H9 (cell line): ENCODE measurements at regions not wholly inside any gene's neighbourhood (a gene's known extent, or its start where the extent isn't known, plus 50 kb on each side); places are given as distances from the start of the nearest gene placed in this dataset.

Experiments used
- DNase-seq: peaks from one replicate; pipeline ENCODE4 v3.0.0-alpha.2; 2017
- H2AFZ ChIP-seq: one replicate; pipeline ENCODE4 v1.6.1; 2013; ENCODE audit warnings: mild to moderate bottlenecking, low read length, control low read depth, moderate library complexity
- H2AK5ac ChIP-seq: 2 replicates; pipeline ENCODE4 v1.6.1; 2013; ENCODE audit warnings: low read length, control low read depth, mixed read lengths; ENCODE audit not compliant: insufficient read length
- H2BK120ac ChIP-seq: one replicate; pipeline ENCODE4 v1.6.1; 2013; ENCODE audit warnings: low read depth, mild to moderate bottlenecking, low read length, control low read depth, inconsistent platforms; ENCODE audit not compliant: poor library complexity, severe bottlenecking
- H2BK12ac ChIP-seq: 2 replicates; pipeline ENCODE4 v1.6.1; 2013; ENCODE audit warnings: low read length, control low read depth, mixed read lengths, low read depth; ENCODE audit not compliant: insufficient read length
- H2BK15ac ChIP-seq: 2 replicates; pipeline ENCODE4 v1.6.1; 2013; ENCODE audit warnings: low read depth, low read length, control low read depth
- H2BK20ac ChIP-seq: one replicate; pipeline ENCODE4 v1.6.1; 2013; ENCODE audit warnings: low read depth, mild to moderate bottlenecking, low read length, control low read depth, inconsistent platforms; ENCODE audit not compliant: poor library complexity, severe bottlenecking
- H2BK5ac ChIP-seq: 2 replicates; pipeline ENCODE4 v1.6.1; 2013; ENCODE audit warnings: low read length, control low read depth, mixed read lengths; ENCODE audit not compliant: insufficient read length
- H3K14ac ChIP-seq: 2 replicates; pipeline ENCODE4 v1.6.1; 2013; ENCODE audit warnings: low read length, control low read depth; ENCODE audit not compliant: insufficient read depth
- H3K18ac ChIP-seq: 2 replicates; pipeline ENCODE4 v1.6.1; 2013; ENCODE audit warnings: low read depth, mild to moderate bottlenecking, mixed read lengths, low read length, control low read depth; ENCODE audit not compliant: insufficient read length
- H3K23ac ChIP-seq: 2 replicates; pipeline ENCODE4 v1.6.1; 2013; ENCODE audit warnings: low read length, control low read depth, mixed read lengths, low read depth; ENCODE audit not compliant: insufficient read length
- H3K23me2 ChIP-seq: 2 replicates; pipeline ENCODE4 v1.6.1; 2013; ENCODE audit warnings: low read depth, mild to moderate bottlenecking, mixed read lengths, low read length, control low read depth; ENCODE audit not compliant: insufficient read length, poor library complexity, severe bottlenecking
- H3K27ac ChIP-seq: 2 replicates; pipeline ENCODE4 v1.5.1; 2013; ENCODE audit warnings: low read length, control low read depth, mixed read lengths, low read depth; ENCODE audit not compliant: insufficient read length
- H3K27me3 ChIP-seq: 2 replicates; pipeline ENCODE4 v1.6.1; 2013; ENCODE audit warnings: low read length, control low read depth, inconsistent platforms; ENCODE audit not compliant: insufficient read depth
- H3K4ac ChIP-seq: 2 replicates; pipeline ENCODE4 v1.6.1; 2013; ENCODE audit warnings: low read depth, mild to moderate bottlenecking, control low read depth, inconsistent platforms, low read length, moderate library complexity
- H3K4me1 ChIP-seq: 2 replicates; pipeline ENCODE4 v1.6.1; 2013; ENCODE audit warnings: low read length, control low read depth, inconsistent platforms; ENCODE audit not compliant: insufficient read depth
- H3K4me2 ChIP-seq: 2 replicates; pipeline ENCODE4 v1.6.1; 2013; ENCODE audit warnings: low read length, control low read depth, mixed read lengths; ENCODE audit not compliant: insufficient read length, insufficient read depth
- H3K56ac ChIP-seq: 2 replicates; pipeline ENCODE4 v1.6.1; 2013; ENCODE audit warnings: low read depth, mild to moderate bottlenecking, mixed read lengths, low read length, control low read depth; ENCODE audit not compliant: insufficient read length
- H3K79me1 ChIP-seq: 2 replicates; pipeline ENCODE4 v1.6.1; 2013; ENCODE audit warnings: low read depth, mild to moderate bottlenecking, moderate library complexity, low read length, control low read depth, inconsistent platforms; ENCODE audit not compliant: insufficient read depth, poor library complexity, severe bottlenecking
- H3K79me2 ChIP-seq: 2 replicates; pipeline ENCODE4 v1.6.1; 2013; ENCODE audit warnings: low read length, control low read depth, inconsistent platforms; ENCODE audit not compliant: insufficient read depth
- H3K9ac ChIP-seq: 2 replicates; pipeline ENCODE4 v1.6.1; 2013; ENCODE audit warnings: low read length, control low read depth, mixed read lengths; ENCODE audit not compliant: insufficient read length; ENCODE audit errors: extremely low read depth
- H3K9me3 ChIP-seq: one replicate; pipeline ENCODE4 v1.6.1; 2013; ENCODE audit warnings: low read depth, low read length, inconsistent platforms; ENCODE audit not compliant: control insufficient read depth
- H3T11ph ChIP-seq: one replicate; pipeline ENCODE4 v1.6.1; 2013; ENCODE audit warnings: mild to moderate bottlenecking, low read length, control low read depth, inconsistent platforms
- H4K20me1 ChIP-seq: one replicate; pipeline ENCODE4 v1.6.1; 2013; ENCODE audit not compliant: control insufficient read depth, insufficient read length, insufficient read depth
- H4K5ac ChIP-seq: 2 replicates; pipeline ENCODE4 v1.6.1; 2013; ENCODE audit warnings: low read depth, mild to moderate bottlenecking, mixed read lengths, low read length, control low read depth; ENCODE audit not compliant: insufficient read length
- H4K8ac ChIP-seq: replicated peaks from 2 replicates; pipeline ENCODE4 v1.6.1; 2013; ENCODE audit warnings: low read length, control low read depth, mixed read lengths, low read depth; ENCODE audit not compliant: insufficient read length
- H4K91ac ChIP-seq: 2 replicates; pipeline ENCODE4 v1.6.1; 2013; ENCODE audit warnings: low read depth, mild to moderate bottlenecking, moderate library complexity, mixed read lengths, low read length, control low read depth; ENCODE audit not compliant: insufficient read length
- H3K27ac Mint-ChIP-seq, 3 experiments: 2 replicates in 2 of 3; 3 replicates in 1 of 3; pipeline ENCODE4 v1.8.0; 2020 to 2021; ENCODE audit warnings: mixed read lengths in 3 of 3, mild to moderate bottlenecking in 1 of 3, moderate library complexity in 1 of 3
- H3K27me3 Mint-ChIP-seq: 2 replicates; pipeline ENCODE4 v1.8.0; 2021; ENCODE audit warnings: low read depth, mild to moderate bottlenecking, moderate library complexity, mixed read lengths
- H3K36me3 Mint-ChIP-seq, 3 experiments: 2 replicates in 2 of 3; 3 replicates in 1 of 3; pipeline ENCODE4 v1.8.0; 2020 to 2021; ENCODE audit warnings: low read depth in 3 of 3, mixed read lengths in 3 of 3; ENCODE audit not compliant: insufficient read depth in 1 of 3
- H3K4me1 Mint-ChIP-seq, 2 experiments: 2 replicates each; pipeline ENCODE4 v1.8.0; 2020; ENCODE audit warnings: mixed read lengths in 2 of 2
- H3K4me3 Mint-ChIP-seq, 2 experiments: 2 replicates in 1 of 2; 3 replicates in 1 of 2; pipeline ENCODE4 v1.8.0; 2020 to 2021; ENCODE audit warnings: mild to moderate bottlenecking in 2 of 2, mixed read lengths in 2 of 2, moderate library complexity in 1 of 2
- H3K9me3 Mint-ChIP-seq, 2 experiments: 2 replicates in 1 of 2; 3 replicates in 1 of 2; pipeline ENCODE4 v1.8.0; 2020; ENCODE audit warnings: mild to moderate bottlenecking in 2 of 2, mixed read lengths in 2 of 2, moderate library complexity in 1 of 2
- WGBS: extraction: QIAGEN DNeasy Blood & Tissue Kit; methylation state at CpG from one replicate; pipeline ENCODE4 v1.1.7; 2013; ENCODE audit warnings: missing lambda C conversion rate, low lambda C conversion rate, mixed read lengths; ENCODE audit not compliant: insufficient read length; ENCODE audit errors: extremely low coverage; 5-methylcytosine and 5-hydroxymethylcytosine counted together
- TF ChIP-seq, protein P1 (sequence below): fragments of 200-600 bp; sonication (generic); conservative IDR thresholded peaks from 3 replicates; pipeline ENCODE4 v1.8.0; 2021; ENCODE audit warnings: antibody characterized with exemption, mild to moderate bottlenecking

DNA sequence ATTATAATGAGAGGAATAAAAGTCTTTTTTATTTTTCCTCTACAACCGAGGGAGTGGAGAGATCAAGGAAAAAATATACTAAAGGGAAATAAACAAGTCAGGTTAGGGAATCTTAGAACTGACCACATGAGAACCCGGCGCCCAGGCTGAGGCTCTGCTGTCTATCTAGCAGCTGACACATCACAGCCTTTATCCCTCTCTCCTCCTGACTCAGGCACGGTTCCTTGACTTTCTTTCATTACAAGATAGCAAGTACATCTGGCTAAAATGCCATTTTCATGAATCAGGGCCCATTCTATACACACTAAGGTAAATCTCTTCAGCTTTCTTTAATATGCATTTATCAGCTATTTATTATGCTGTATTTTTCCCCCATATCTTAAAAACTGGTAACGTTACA lies 296.0 kb downstream of the TMX3 start:
- no peak overlapping the region for H2BK12ac ChIP-seq
- no peak overlapping the region for H2BK120ac ChIP-seq
- H3K23ac ChIP-seq, result no peak overlapping the region
- H3K56ac ChIP-seq, result no peak overlapping the region
- H3K4ac ChIP-seq, result no peak overlapping the region
- H3T11ph ChIP-seq, result no peak overlapping the region
- H4K5ac ChIP-seq, result no peak overlapping the region
- no peak overlapping the region for H3K14ac ChIP-seq
- H4K8ac ChIP-seq, result no peak overlapping the region
- no peaks in the 10 kb centered on the region for H3K9me3 ChIP-seq
- H3K4me2 ChIP-seq, result no peak overlapping the region
- H3K79me2 ChIP-seq, result no peaks in the 10 kb centered on the region
- no peak overlapping the region for H2AFZ ChIP-seq
- Mint-ChIP-seq H3K36me3 (peaks cover 0 to 19% (median 3%) of the 10 kb centered on the region in 3 experiments; a peak in 3 of 7 replicates), H3K4me1 (peaks cover 9 to 16% of the 10 kb centered on the region in 2 experiments), H3K27me3 (no peaks in the 10 kb centered on the region), H3K27ac (no peak overlapping the region), H3K9me3 (peaks cover 9% of the 10 kb centered on the region in 2 experiments; a peak in 4 of 5 replicates), H3K4me3 (no peak overlapping the region)
- no peak overlapping the region for H3K9ac ChIP-seq
- no peak overlapping the region for H2BK15ac ChIP-seq
- TF ChIP-seq, protein P1, sequence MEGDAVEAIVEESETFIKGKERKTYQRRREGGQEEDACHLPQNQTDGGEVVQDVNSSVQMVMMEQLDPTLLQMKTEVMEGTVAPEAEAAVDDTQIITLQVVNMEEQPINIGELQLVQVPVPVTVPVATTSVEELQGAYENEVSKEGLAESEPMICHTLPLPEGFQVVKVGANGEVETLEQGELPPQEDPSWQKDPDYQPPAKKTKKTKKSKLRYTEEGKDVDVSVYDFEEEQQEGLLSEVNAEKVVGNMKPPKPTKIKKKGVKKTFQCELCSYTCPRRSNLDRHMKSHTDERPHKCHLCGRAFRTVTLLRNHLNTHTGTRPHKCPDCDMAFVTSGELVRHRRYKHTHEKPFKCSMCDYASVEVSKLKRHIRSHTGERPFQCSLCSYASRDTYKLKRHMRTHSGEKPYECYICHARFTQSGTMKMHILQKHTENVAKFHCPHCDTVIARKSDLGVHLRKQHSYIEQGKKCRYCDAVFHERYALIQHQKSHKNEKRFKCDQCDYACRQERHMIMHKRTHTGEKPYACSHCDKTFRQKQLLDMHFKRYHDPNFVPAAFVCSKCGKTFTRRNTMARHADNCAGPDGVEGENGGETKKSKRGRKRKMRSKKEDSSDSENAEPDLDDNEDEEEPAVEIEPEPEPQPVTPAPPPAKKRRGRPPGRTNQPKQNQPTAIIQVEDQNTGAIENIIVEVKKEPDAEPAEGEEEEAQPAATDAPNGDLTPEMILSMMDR, result no peak
- no peak overlapping the region for H3K18ac ChIP-seq
- H3K4me1 ChIP-seq, result no peaks in the 10 kb centered on the region
- H3K27ac ChIP-seq, result no peak overlapping the region
- no peaks in the 10 kb centered on the region for H3K23me2 ChIP-seq
- WGBS, result no CpG with 5 or more reads among the region's 5 CpGs
- no peak overlapping the region for H2BK20ac ChIP-seq
- no peak overlapping the region for H2BK5ac ChIP-seq
- H2AK5ac ChIP-seq, result no peak overlapping the region
- H4K91ac ChIP-seq, result no peak overlapping the region
- DNase-seq, result no peak
- no peaks in the 10 kb centered on the region for H3K79me1 ChIP-seq
- H3K27me3 ChIP-seq, result no peaks in the 10 kb centered on the region
- H4K20me1 ChIP-seq, result no peaks in the 10 kb centered on the region
